Smooth muscle cell (in vitro differentiated cells): ENCODE measurements at regions not wholly inside any gene's neighbourhood (a gene's known extent, or its start where the extent isn't known, plus 50 kb on each side); places are given as distances from the start of the nearest gene placed in this dataset.

Experiments
- DNase-seq: peaks from one replicate; lab custom pipeline; 2025; ENCODE audit not compliant: unreplicated experiment; lab: John Stamatoyannopoulos, UW
- H2AFZ ChIP-seq: fragments of 200-600 bp; sonication (generic); 2 replicates; pipeline ENCODE4 v1.6.0; 2016; ENCODE audit warnings: antibody characterized with exemption, low read depth, mild to moderate bottlenecking
- H3F3A ChIP-seq: fragments of 200-600 bp; sonication (generic); 2 replicates; pipeline ENCODE4 v1.6.0; 2017; ENCODE audit warnings: antibody characterized with exemption, low read depth
- H3K27ac ChIP-seq: fragments of 200-600 bp; sonication (generic); 2 replicates; pipeline ENCODE4 v1.5.1; 2016; ENCODE audit warnings: low read depth, mild to moderate bottlenecking
- H3K27me3 ChIP-seq: fragments of 200-600 bp; sonication (generic); 2 replicates; pipeline ENCODE4 v1.6.1; 2016; ENCODE audit warnings: low read depth, mild to moderate bottlenecking
- H3K36me3 ChIP-seq: fragments of 200-600 bp; sonication (generic); 2 replicates; pipeline ENCODE4 v1.5.1; 2016; ENCODE audit warnings: low read depth
- H3K4me1 ChIP-seq: fragments of 200-600 bp; sonication (generic); 2 replicates; pipeline ENCODE4 v1.5.1; 2016; ENCODE audit warnings: low read depth
- H3K4me2 ChIP-seq: fragments of 200-600 bp; sonication (generic); 2 replicates; pipeline ENCODE4 v1.6.0; 2016; ENCODE audit warnings: mild to moderate bottlenecking
- H3K4me3 ChIP-seq: fragments of 200-600 bp; sonication (generic); 2 replicates; pipeline ENCODE4 v1.5.1; 2016; ENCODE audit warnings: mild to moderate bottlenecking
- H3K79me2 ChIP-seq: fragments of 200-600 bp; sonication (generic); 2 replicates; pipeline ENCODE4 v1.6.0; 2016; ENCODE audit warnings: low read depth, mild to moderate bottlenecking
- H3K9ac ChIP-seq: fragments of 200-600 bp; sonication (generic); 2 replicates; pipeline ENCODE4 v1.6.0; 2016; ENCODE audit warnings: low read depth
- H3K9me3 ChIP-seq: fragments of 200-600 bp; sonication (generic); replicated peaks from 2 replicates; pipeline ENCODE4 v1.5.1; 2016; ENCODE audit warnings: low read depth
- H4K20me1 ChIP-seq: fragments of 200-600 bp; sonication (generic); 2 replicates; pipeline ENCODE4 v1.6.0; 2016; ENCODE audit warnings: low read depth
- WGBS: methylation state at CpG from one replicate; pipeline ENCODE4 v1.1.7; 2016; ENCODE audit warnings: low lambda C conversion rate; 5-methylcytosine and 5-hydroxymethylcytosine counted together
- TF ChIP-seq, protein P1 (sequence below): fragments of 200-600 bp; sonication (generic); IDR thresholded peaks from 2 replicates; pipeline ENCODE4 v1.5.1; 2017; ENCODE audit warnings: borderline replicate concordance, mild to moderate bottlenecking, antibody characterized with exemption; ENCODE audit not compliant: insufficient read depth, poor library complexity, severe bottlenecking

DNA sequence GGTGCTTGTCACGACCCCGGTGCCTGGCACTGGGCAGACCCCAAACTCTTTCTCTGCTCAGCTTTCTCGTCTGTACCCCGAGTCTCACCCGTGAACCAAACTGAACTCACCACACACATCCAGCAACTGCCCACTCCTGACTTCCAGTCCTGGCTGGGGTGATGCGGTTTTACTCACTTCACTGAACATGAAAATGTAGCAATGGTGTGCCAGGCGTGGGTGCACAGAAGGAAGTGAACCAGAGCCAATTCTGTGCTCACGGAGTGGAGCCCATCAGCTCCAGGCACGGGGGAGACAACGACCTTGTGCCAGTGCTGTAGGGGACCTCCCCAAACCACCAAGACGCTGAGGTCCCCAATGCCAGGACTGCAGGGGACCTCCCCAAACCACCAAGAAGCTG is 78.7 kb upstream of the AFDN start:
- Histone ChIP-seq H2AFZ (no peak overlapping the region), H3K36me3 (no peaks in the 10 kb centered on the region), H3F3A (peaks cover 9% of the 10 kb centered on the region), H3K79me2 (no peaks in the 10 kb centered on the region), H3K9me3 (no peaks in the 10 kb centered on the region), H3K27ac (no peak overlapping the region), H3K4me1 (peaks cover 5% of the 10 kb centered on the region), H3K9ac (no peak overlapping the region), H3K4me2 (no peak overlapping the region), H4K20me1 (no peaks in the 10 kb centered on the region), H3K27me3 (no peaks in the 10 kb centered on the region), H3K4me3 (no peak overlapping the region)
- DNase-seq, result no peak
- 92% methylated on average over 11 of the region's 11 CpGs for WGBS
- TF ChIP-seq, protein P1, sequence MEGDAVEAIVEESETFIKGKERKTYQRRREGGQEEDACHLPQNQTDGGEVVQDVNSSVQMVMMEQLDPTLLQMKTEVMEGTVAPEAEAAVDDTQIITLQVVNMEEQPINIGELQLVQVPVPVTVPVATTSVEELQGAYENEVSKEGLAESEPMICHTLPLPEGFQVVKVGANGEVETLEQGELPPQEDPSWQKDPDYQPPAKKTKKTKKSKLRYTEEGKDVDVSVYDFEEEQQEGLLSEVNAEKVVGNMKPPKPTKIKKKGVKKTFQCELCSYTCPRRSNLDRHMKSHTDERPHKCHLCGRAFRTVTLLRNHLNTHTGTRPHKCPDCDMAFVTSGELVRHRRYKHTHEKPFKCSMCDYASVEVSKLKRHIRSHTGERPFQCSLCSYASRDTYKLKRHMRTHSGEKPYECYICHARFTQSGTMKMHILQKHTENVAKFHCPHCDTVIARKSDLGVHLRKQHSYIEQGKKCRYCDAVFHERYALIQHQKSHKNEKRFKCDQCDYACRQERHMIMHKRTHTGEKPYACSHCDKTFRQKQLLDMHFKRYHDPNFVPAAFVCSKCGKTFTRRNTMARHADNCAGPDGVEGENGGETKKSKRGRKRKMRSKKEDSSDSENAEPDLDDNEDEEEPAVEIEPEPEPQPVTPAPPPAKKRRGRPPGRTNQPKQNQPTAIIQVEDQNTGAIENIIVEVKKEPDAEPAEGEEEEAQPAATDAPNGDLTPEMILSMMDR, result no peak

DNA sequence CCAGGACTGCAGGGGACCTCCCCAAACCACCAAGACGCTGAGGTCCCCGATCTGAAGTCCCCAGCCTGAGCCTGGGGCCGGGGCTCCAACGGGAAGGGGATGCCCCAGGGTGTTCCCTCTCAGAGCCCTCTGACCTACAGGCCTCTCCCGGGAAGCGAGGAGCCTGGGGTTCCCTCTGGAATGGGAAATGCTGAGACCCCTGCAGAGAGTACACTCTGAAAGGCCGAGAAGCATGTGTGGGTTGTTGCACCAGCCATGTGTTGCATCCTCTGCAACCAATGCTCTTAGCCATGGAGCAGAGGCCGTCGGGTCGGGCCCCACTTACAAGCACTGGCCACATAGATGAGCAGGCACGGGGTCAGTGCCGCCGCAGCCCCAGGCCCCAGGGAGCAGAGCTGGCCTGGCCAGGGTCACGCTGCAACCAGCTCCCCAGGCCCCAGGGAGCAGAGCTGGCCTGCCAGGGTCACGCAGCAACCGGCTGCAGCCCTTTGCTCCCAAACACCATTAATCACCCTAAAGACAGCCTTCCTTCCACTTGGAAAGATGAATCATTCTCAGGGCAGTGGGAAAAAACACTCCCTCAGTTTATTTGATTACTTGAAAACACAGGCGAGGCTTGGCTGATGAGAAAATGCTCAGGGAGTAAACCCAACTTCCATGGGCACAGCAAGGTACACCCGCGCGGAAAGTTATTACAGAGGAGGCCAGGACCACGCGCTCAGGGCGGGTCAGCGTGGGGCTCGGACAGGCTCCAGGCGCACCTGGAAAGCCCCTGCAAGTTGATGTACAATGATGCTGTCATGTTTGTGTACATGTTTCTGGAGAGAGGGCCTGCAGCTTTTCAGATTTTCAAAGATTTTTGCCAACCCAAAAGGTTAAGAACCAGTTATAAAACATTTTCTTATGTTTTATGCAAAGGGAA is 78.0 kb upstream of the AFDN start:
- H4K20me1 ChIP-seq, result no peaks in the 10 kb centered on the region
- no peak for DNase-seq
- no peaks in the 10 kb centered on the region for H3K27me3 ChIP-seq
- H3K79me2 ChIP-seq, result no peaks in the 10 kb centered on the region
- no peak overlapping the region for H3K27ac ChIP-seq
- H3K36me3 ChIP-seq, result no peaks in the 10 kb centered on the region
- H3K4me3 ChIP-seq, result no peak overlapping the region
- no peak overlapping the region for H3K9ac ChIP-seq
- H3K4me2 ChIP-seq, result no peak overlapping the region
- TF ChIP-seq, protein P1, result no peak
- peaks cover 9% of the 10 kb centered on the region for H3F3A ChIP-seq
- no peaks in the 10 kb centered on the region for H3K4me1 ChIP-seq
- H3K9me3 ChIP-seq, result no peaks in the 10 kb centered on the region
- no peak overlapping the region for H2AFZ ChIP-seq
- WGBS, result 72% methylated on average over 26 of the region's 26 CpGs

DNA sequence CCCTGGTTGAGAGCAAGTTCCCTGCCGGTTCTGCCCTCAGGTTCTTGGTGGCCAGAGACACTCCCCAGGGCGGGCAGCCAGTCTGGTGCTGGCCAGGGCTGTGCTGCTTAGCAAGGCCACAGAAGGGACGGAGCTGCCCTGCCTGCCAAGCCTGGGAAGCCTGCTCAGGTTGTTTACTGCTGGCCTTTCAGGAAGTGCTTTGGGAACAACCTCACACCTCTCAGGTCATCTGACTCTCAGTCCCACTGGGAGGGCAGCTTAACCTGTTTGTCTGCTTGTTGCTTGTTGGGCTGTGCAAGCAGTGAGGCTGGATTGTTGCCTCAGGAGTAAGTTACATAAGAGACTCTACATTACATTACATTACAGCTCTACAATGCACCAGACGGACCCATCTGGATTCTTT is 75.8 kb upstream of the AFDN start:
- H3K27ac ChIP-seq, result no peak overlapping the region

More for the DNA sequence above, 75.8 kb upstream of the AFDN start:
- WGBS, result 58% methylated on average over 4 of the region's 4 CpGs
- Histone ChIP-seq H3K9ac (no peak overlapping the region), H3K4me1 (no peaks in the 10 kb centered on the region), H3K36me3 (no peaks in the 10 kb centered on the region), H3K79me2 (no peaks in the 10 kb centered on the region), H3K9me3 (no peaks in the 10 kb centered on the region), H3K27me3 (no peaks in the 10 kb centered on the region), H3F3A (peaks cover 3% of the 10 kb centered on the region), H3K4me3 (no peak overlapping the region), H3K4me2 (no peak overlapping the region), H4K20me1 (no peaks in the 10 kb centered on the region), H2AFZ (no peak overlapping the region)
- TF ChIP-seq, protein P1, result no peak
- DNase-seq, result no peak
